ENCODE measurements at regions not wholly inside any gene's neighbourhood (a gene's known extent, or its start where the extent isn't known, plus 50 kb on each side); places are given as distances from the start of the nearest gene placed in this dataset.

- Mint-ChIP-seq H3K4me1 (peaks cover 10% of the 10 kb centered on the region), H3K9me3 (no peaks in the 10 kb centered on the region), H3K27me3 (ENCODE audit: insufficient read depth) (peaks cover 3% of the 10 kb centered on the region), H3K27ac (no peak overlapping the region), H3K4me3 (no peak overlapping the region), H3K36me3 (ENCODE audit: low read depth) (no peaks in the 10 kb centered on the region)
- no peaks in the 10 kb centered on the region for H3K9me3 ChIP-seq (ENCODE audit: control insufficient read depth, low read length)
- H3K4me3 ChIP-seq (ENCODE audit: low read length) = no peak overlapping the region
- DNase-seq = no peak
- peaks cover 9% of the 10 kb centered on the region for H3K4me1 ChIP-seq (ENCODE audit: control insufficient read depth, insufficient read depth, low read length)
- TF ChIP-seq, protein P1, sequence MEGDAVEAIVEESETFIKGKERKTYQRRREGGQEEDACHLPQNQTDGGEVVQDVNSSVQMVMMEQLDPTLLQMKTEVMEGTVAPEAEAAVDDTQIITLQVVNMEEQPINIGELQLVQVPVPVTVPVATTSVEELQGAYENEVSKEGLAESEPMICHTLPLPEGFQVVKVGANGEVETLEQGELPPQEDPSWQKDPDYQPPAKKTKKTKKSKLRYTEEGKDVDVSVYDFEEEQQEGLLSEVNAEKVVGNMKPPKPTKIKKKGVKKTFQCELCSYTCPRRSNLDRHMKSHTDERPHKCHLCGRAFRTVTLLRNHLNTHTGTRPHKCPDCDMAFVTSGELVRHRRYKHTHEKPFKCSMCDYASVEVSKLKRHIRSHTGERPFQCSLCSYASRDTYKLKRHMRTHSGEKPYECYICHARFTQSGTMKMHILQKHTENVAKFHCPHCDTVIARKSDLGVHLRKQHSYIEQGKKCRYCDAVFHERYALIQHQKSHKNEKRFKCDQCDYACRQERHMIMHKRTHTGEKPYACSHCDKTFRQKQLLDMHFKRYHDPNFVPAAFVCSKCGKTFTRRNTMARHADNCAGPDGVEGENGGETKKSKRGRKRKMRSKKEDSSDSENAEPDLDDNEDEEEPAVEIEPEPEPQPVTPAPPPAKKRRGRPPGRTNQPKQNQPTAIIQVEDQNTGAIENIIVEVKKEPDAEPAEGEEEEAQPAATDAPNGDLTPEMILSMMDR (conservative IDR thresholded peaks at IDR 0.05) = no peak
- H3K36me3 ChIP-seq (ENCODE audit: control insufficient read depth, insufficient read depth, low read length) = no peaks in the 10 kb centered on the region
- no peaks in the 10 kb centered on the region for H3K27me3 ChIP-seq (ENCODE audit: control insufficient read depth, insufficient read depth, low read length, poor library complexity, severe bottlenecking)
- WGBS, 2 experiments (ENCODE audit: insufficient coverage in 1 of 2, insufficient read length in 1 of 2) = 96 to 100% methylated on average over 1 to 2 of the region's 2 CpGs
- H3K9ac ChIP-seq (ENCODE audit: extremely low read depth, low read length, poor library complexity, severe bottlenecking) = no peak overlapping the region
- H3K27ac ChIP-seq (ENCODE audit: low read depth, low read length) = no peak overlapping the region
Measured at GRCh38 chr5:175284806-175285205, 159.2 kb downstream of the DRD1 start.

- no peak overlapping the region for H3K27ac Mint-ChIP-seq
- Histone ChIP-seq H3K9ac (ENCODE audit: extremely low read depth, low read length, poor library complexity, severe bottlenecking) (no peak overlapping the region), H3K36me3 (ENCODE audit: control insufficient read depth, insufficient read depth, low read length) (no peaks in the 10 kb centered on the region), H3K4me3 (ENCODE audit: low read length) (no peak overlapping the region), H3K9me3 (ENCODE audit: control insufficient read depth, low read length) (no peaks in the 10 kb centered on the region), H3K4me1 (ENCODE audit: control insufficient read depth, insufficient read depth, low read length) (peaks cover 9% of the 10 kb centered on the region), H3K27me3 (ENCODE audit: control insufficient read depth, insufficient read depth, low read length, poor library complexity, severe bottlenecking) (no peaks in the 10 kb centered on the region), H3K27ac (ENCODE audit: low read depth, low read length) (no peak overlapping the region)
- no peak overlapping the region for H3K4me3 Mint-ChIP-seq
- H3K27me3 Mint-ChIP-seq (ENCODE audit: insufficient read depth) = peaks cover 4% of the 10 kb centered on the region
- peaks cover 10% of the 10 kb centered on the region for H3K4me1 Mint-ChIP-seq
- H3K9me3 Mint-ChIP-seq = no peaks in the 10 kb centered on the region
- 29% methylated on average over 1 of the region's 1 CpG; no CpG with 5 or more reads in 1 of the 2 experiments for WGBS, 2 experiments (ENCODE audit: insufficient coverage in 1 of 2, insufficient read length in 1 of 2)
- TF ChIP-seq, protein P1 (conservative IDR thresholded peaks at IDR 0.05) = no peak
- H3K36me3 Mint-ChIP-seq (ENCODE audit: low read depth) = no peaks in the 10 kb centered on the region
- DNase-seq = no peak
Measured at GRCh38 chr5:175282611-175283225, 161.3 kb downstream of the DRD1 start.

DNA sequence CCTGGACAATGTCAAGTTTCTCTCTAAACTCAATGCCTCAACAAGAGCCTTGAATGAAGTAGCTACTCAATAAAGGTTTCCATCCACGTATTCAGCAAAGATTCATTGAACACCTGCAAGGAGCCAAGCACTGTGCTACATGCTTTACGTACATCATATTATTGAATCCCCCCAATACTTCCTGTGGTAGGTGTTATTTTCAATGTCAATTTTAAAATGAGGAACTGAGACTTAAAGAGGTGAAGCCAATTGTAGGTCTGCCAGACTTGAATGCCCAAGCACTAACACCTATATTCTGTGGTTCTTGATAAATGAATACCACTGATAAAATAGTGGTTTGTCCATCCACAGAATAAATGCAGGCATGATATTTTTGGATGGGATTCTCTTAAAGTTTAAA is 162.3 kb downstream of the DRD1 start:
- 97 to 100% methylated on average over 1 to 2 of the region's 2 CpGs for whole genome bisulfite sequencing, 2 experiments (ENCODE audit: insufficient coverage in 1 of 2, insufficient read length in 1 of 2)
- H3K36me3 Mint-ChIP-seq (ENCODE audit: low read depth) = no peaks in the 10 kb centered on the region
- H3K4me3 Mint-ChIP-seq = no peak overlapping the region
- H3K36me3 ChIP-seq (ENCODE audit: control insufficient read depth, insufficient read depth, low read length) = no peaks in the 10 kb centered on the region
- H3K9ac ChIP-seq (ENCODE audit: extremely low read depth, low read length, poor library complexity, severe bottlenecking) = no peak overlapping the region
- TF ChIP-seq, protein P1 (conservative IDR thresholded peaks at IDR 0.05) = no peak
- no peak overlapping the region for H3K27ac Mint-ChIP-seq
- H3K27ac ChIP-seq (ENCODE audit: low read depth, low read length) = no peak overlapping the region
- H3K27me3 Mint-ChIP-seq (ENCODE audit: insufficient read depth) = peaks cover 7% of the 10 kb centered on the region
- peaks cover 9% of the 10 kb centered on the region for H3K4me1 ChIP-seq (ENCODE audit: control insufficient read depth, insufficient read depth, low read length)
- no peaks in the 10 kb centered on the region for H3K9me3 ChIP-seq (ENCODE audit: control insufficient read depth, low read length)
- DNase-seq = no peak
- H3K4me3 ChIP-seq (ENCODE audit: low read length) = no peak overlapping the region
- no peaks in the 10 kb centered on the region for H3K27me3 ChIP-seq (ENCODE audit: control insufficient read depth, insufficient read depth, low read length, poor library complexity, severe bottlenecking)
- H3K4me1 Mint-ChIP-seq = peaks cover 10% of the 10 kb centered on the region
- no peaks in the 10 kb centered on the region for H3K9me3 Mint-ChIP-seq

Measured in endodermal cell (in vitro differentiated cells).